HCT116 (cell line): ENCODE measurements at regions not wholly inside any gene's neighbourhood (a gene's known extent, or its start where the extent isn't known, plus 50 kb on each side); places are given as distances from the start of the nearest gene placed in this dataset.

Experiments
- ATAC-seq: fragments of 200-7000 bp; cut with Tn5 transposase; 2 replicates; pipeline ENCODE4 v1.9.1; 2020; ENCODE audit warnings: mild to moderate bottlenecking, moderate library complexity
- BruUV-seq: library from RNA; stranded (reverse); fragments of 400-500 nt; replicated peaks from 2 replicates; lab custom pipeline; 2021; lab: Mats Ljungman, UMichigan
- CTCF ChIA-PET: fragments of 300-600 bp; sonication (Branson Sonifier 250); formaldehyde crosslinking; loops from one replicate; lab custom pipeline; 2021; ENCODE audit warnings: antibody characterized with exemption; lab: Charles Lee
- POLR2A ChIA-PET: fragments of 300-600, 350-600 bp; sonication (Branson Sonifier 250); formaldehyde crosslinking; loops from one replicate; lab custom pipeline; 2021; ENCODE audit warnings: antibody characterized with exemption; lab: Charles Lee
- RAD21 ChIA-PET, 2 experiments: fragments of 300-600 bp; sonication (Branson Sonifier 250); formaldehyde crosslinking; loops; one replicate each; lab custom pipeline; 2023; ENCODE audit warnings: low total read pairs in 2 of 2; ENCODE audit not compliant: uncharacterized antibody in 2 of 2, unreplicated experiment in 2 of 2, low non-redundant PET in 1 of 2; lab: Charles Lee
- DNase-seq: peaks from one replicate; pipeline ENCODE4 v3.0.0-alpha.2; 2010; ENCODE audit warnings: low read depth, low spot score
- H2AFZ ChIP-seq: fragments of 200-600 bp; shearing (Covaris generic), sonication (generic); 2 replicates; pipeline ENCODE4 v1.6.1; 2017; ENCODE audit warnings: low read depth, mixed run types, mixed read lengths, antibody characterized with exemption, low read length; ENCODE audit not compliant: poor library complexity, severe bottlenecking
- H3K27ac ChIP-seq: 2 replicates; pipeline ENCODE4 v1.5.1; 2012; ENCODE audit warnings: low read depth, low read length
- H3K27me3 ChIP-seq: fragments of 200-600 bp; sonication (generic); 2 replicates; pipeline ENCODE4 v1.6.1; 2016; ENCODE audit warnings: mixed run types, low read length, mixed read lengths; ENCODE audit not compliant: insufficient read depth
- H3K36me3 ChIP-seq, 2 experiments: fragments of 200-500 bp in 1 of 2; fragments of 200-600 bp in 1 of 2; sonication (Bioruptor generic) in 1 of 2; sonication (generic) in 1 of 2; 2 replicates each; pipeline versions ENCODE4 v1.5.1 to v1.6.1; 2014 to 2016; ENCODE audit warnings: low read length in 2 of 2, inconsistent platforms in 1 of 2, mixed read lengths in 1 of 2, mixed run types in 1 of 2; ENCODE audit not compliant: insufficient read depth in 2 of 2, control insufficient read depth in 1 of 2
- H3K4me1 ChIP-seq, 2 experiments: fragments of 200-600 bp in 1 of 2; sonication (generic) in 1 of 2; 2 replicates each; pipeline versions ENCODE4 v1.5.1 to v1.6.1; 2012 to 2017; ENCODE audit warnings: low read length in 2 of 2, inconsistent platforms in 1 of 2, mild to moderate bottlenecking in 1 of 2, mixed read lengths in 1 of 2, mixed run types in 1 of 2, moderate library complexity in 1 of 2; ENCODE audit not compliant: insufficient read depth in 2 of 2, control insufficient read depth in 1 of 2
- H3K4me2 ChIP-seq: fragments of 200-600 bp; sonication (generic); 2 replicates; pipeline ENCODE4 v1.6.1; 2017; ENCODE audit warnings: mixed run types, low read length, mixed read lengths
- H3K4me3 ChIP-seq, 2 experiments: fragments of 200-600 bp in 1 of 2; sonication (generic) in 1 of 2; replicated peaks in 1 of 2; 2 replicates each; pipeline ENCODE4 v1.5.1; 2011 to 2016; ENCODE audit warnings: low read length in 2 of 2, control low read depth in 1 of 2, low read depth in 1 of 2, mild to moderate bottlenecking in 1 of 2, mixed read lengths in 1 of 2, mixed run types in 1 of 2
- H3K79me2 ChIP-seq: fragments of 200-600 bp; sonication (generic); 2 replicates; pipeline ENCODE4 v1.6.1; 2017; ENCODE audit warnings: mild to moderate bottlenecking, mixed run types, low read length, moderate library complexity, mixed read lengths; ENCODE audit not compliant: insufficient read depth
- H3K9ac ChIP-seq: fragments of 200-600 bp; sonication (generic); 2 replicates; pipeline ENCODE4 v1.6.1; 2016; ENCODE audit warnings: low read length, mixed read lengths
- H3K9me2 ChIP-seq: fragments of 200-600 bp; sonication (generic), shearing (Covaris generic); 2 replicates; pipeline ENCODE4 v1.6.1; 2017; ENCODE audit warnings: mixed run types, mild to moderate bottlenecking, moderate library complexity; ENCODE audit not compliant: insufficient read depth
- H3K9me3 ChIP-seq, 2 experiments: fragments of 200-500 bp in 1 of 2; fragments of 200-600 bp in 1 of 2; sonication (Bioruptor generic) in 1 of 2; sonication (generic) in 1 of 2; 2 replicates each; pipeline ENCODE4 v1.6.1; 2014 to 2017; ENCODE audit warnings: low read length in 2 of 2, mixed read lengths in 2 of 2, inconsistent platforms in 1 of 2, low read depth in 1 of 2, mild to moderate bottlenecking in 1 of 2, mixed run types in 1 of 2, moderate library complexity in 1 of 2; ENCODE audit not compliant: control insufficient read depth in 1 of 2, insufficient read depth in 1 of 2
- H4K20me1 ChIP-seq: fragments of 200-600 bp; sonication (generic), shearing (Covaris generic); 2 replicates; pipeline ENCODE4 v1.6.1; 2017; ENCODE audit warnings: mixed run types, mild to moderate bottlenecking, moderate library complexity; ENCODE audit not compliant: insufficient read depth
- EGR1 ChIP-seq: IDR thresholded peaks from 2 replicates; pipeline ENCODE4 v1.6.1; 2012; ENCODE audit warnings: low read depth
- EZH2 ChIP-seq: fragments of 200-600 bp; sonication (generic); IDR thresholded peaks from 2 replicates; pipeline ENCODE4 v1.6.1; 2017; ENCODE audit warnings: antibody characterized with exemption, mixed run types
- EZH2phosphoT487 ChIP-seq: fragments of 200-600 bp; IDR thresholded peaks from 2 replicates; pipeline ENCODE4 v1.6.1; 2018; ENCODE audit warnings: antibody characterized with exemption, borderline replicate concordance
- JUND ChIP-seq: IDR thresholded peaks from 2 replicates; pipeline ENCODE4 v1.6.1; 2012
- POLR2A ChIP-seq: IDR thresholded peaks from 2 replicates; pipeline ENCODE4 v1.7.0; 2011; ENCODE audit warnings: borderline replicate concordance; ENCODE audit not compliant: insufficient read depth, insufficient read length; ENCODE audit errors: extremely low read depth
- RAD21 ChIP-seq: IDR thresholded peaks from 2 replicates; pipeline ENCODE4 v1.6.1; 2012; ENCODE audit warnings: low read depth, mild to moderate bottlenecking
- SIN3A ChIP-seq: IDR thresholded peaks from 2 replicates; pipeline ENCODE4 v1.6.1; 2012; ENCODE audit warnings: low read depth
- SP1 ChIP-seq: IDR thresholded peaks from 2 replicates; pipeline ENCODE4 v1.6.1; 2012; ENCODE audit warnings: low read depth
- TCF7L2 ChIP-seq: IDR thresholded peaks from 2 replicates; pipeline ENCODE4 v1.7.0; 2011; ENCODE audit warnings: borderline replicate concordance, inconsistent platforms; ENCODE audit not compliant: insufficient read depth, insufficient read length; ENCODE audit errors: extremely low read depth
- YY1 ChIP-seq: IDR thresholded peaks from 2 replicates; pipeline ENCODE4 v1.6.1; 2011; ENCODE audit warnings: low read length, low read depth, moderate library complexity, mild to moderate bottlenecking; ENCODE audit not compliant: insufficient replicate concordance; ENCODE audit errors: extremely low read depth
- ZFX ChIP-seq: fragments of 450-650 bp; IDR thresholded peaks from 2 replicates; pipeline ENCODE4 v1.6.1; 2017
- ZNF274 ChIP-seq: fragments of 200-500 bp; sonication (Bioruptor generic); IDR thresholded peaks from 2 replicates; pipeline ENCODE4 v1.6.1; 2014; ENCODE audit warnings: mild to moderate bottlenecking, low read depth, low read length, inconsistent platforms
- intact Hi-C: fragments of 100-400 bp; cut with micrococcal nuclease; formaldehyde crosslinking; loops from 2 replicates; pipeline ENCODE4 v1.10.0; 2022
- TF ChIP-seq, protein P1 (sequence below), 3 experiments: fragments of 200-600 bp in 1 of 3; sonication (generic) in 1 of 3; IDR thresholded peaks in 2 of 3; conservative IDR thresholded peaks in 1 of 3; 2 replicates each; pipeline ENCODE4 v1.5.1; 2012 to 2017; ENCODE audit warnings: low read depth in 2 of 3, low read length in 2 of 3, antibody characterized with exemption in 1 of 3, borderline replicate concordance in 1 of 3, control low read depth in 1 of 3, mild to moderate bottlenecking in 1 of 3, mixed read lengths in 1 of 3, mixed run types in 1 of 3, moderate library complexity in 1 of 3; ENCODE audit not compliant: insufficient read depth in 1 of 3
- TF ChIP-seq, protein P2 (sequence below): IDR thresholded peaks from 2 replicates; pipeline ENCODE4 v1.6.1; 2012; ENCODE audit warnings: low read depth

DNA sequence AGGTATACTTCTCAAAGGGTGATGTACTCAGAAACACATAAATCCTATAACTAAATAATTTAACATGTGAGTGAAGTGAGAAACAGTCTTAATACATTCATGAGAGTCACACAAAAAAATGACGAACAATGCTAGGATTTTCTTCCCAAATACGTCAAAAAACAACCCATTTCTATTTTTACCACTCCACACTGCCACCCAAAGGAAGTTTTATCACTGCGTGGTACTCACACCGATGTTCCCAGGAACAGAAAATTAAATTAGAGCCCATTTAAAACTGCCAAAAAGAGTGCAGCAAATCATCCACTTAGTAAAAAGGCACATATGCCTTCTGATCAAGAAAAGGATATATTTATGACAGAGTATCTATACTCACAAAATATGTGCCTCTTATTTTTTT lies 710.9 kb upstream of the FAT3 start:
- Histone ChIP-seq H3K27me3 (no peaks in the 10 kb centered on the region), H2AFZ (no peak overlapping the region), H3K9ac (no peak overlapping the region), H3K4me1 (no peaks in the 10 kb centered on the region), H3K9me3 (peaks cover 7 to 12% of the 10 kb centered on the region in 2 experiments; a peak in 2 of 4 replicates), H3K36me3 (no peaks in the 10 kb centered on the region), H3K27ac (no peak overlapping the region), H3K4me2 (no peak overlapping the region), H3K4me3 (no peak overlapping the region), H3K9me2 (no peaks in the 10 kb centered on the region), H4K20me1 (no peaks in the 10 kb centered on the region), H3K79me2 (no peaks in the 10 kb centered on the region)
- CTCF ChIA-PET = no interaction called here
- TF ChIP-seq POLR2A (no peak), JUND (no peak), YY1 (no peak), SIN3A (no peak), SP1 (no peak), EZH2phosphoT487 (no peak), EGR1 (no peak), TCF7L2 (no peak), RAD21 (no peak)
- TF ChIP-seq, protein P1, sequence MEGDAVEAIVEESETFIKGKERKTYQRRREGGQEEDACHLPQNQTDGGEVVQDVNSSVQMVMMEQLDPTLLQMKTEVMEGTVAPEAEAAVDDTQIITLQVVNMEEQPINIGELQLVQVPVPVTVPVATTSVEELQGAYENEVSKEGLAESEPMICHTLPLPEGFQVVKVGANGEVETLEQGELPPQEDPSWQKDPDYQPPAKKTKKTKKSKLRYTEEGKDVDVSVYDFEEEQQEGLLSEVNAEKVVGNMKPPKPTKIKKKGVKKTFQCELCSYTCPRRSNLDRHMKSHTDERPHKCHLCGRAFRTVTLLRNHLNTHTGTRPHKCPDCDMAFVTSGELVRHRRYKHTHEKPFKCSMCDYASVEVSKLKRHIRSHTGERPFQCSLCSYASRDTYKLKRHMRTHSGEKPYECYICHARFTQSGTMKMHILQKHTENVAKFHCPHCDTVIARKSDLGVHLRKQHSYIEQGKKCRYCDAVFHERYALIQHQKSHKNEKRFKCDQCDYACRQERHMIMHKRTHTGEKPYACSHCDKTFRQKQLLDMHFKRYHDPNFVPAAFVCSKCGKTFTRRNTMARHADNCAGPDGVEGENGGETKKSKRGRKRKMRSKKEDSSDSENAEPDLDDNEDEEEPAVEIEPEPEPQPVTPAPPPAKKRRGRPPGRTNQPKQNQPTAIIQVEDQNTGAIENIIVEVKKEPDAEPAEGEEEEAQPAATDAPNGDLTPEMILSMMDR (IDR thresholded peaks at IDR 0.05 in 2 of 3, conservative IDR thresholded peaks at IDR 0.05 in 1 of 3; ENCODE audit: borderline replicate concordance in 1 of 3, insufficient read depth in 1 of 3, low read depth in 2 of 3, low read length in 2 of 3) = no peak
- POLR2A ChIA-PET = no interaction called here
- intact Hi-C loops = no loop called here
- ATAC-seq = no peak
- no peak for DNase-seq
- BruUV-seq = no TSS peak
- RAD21 ChIA-PET = no interaction called here

DNA sequence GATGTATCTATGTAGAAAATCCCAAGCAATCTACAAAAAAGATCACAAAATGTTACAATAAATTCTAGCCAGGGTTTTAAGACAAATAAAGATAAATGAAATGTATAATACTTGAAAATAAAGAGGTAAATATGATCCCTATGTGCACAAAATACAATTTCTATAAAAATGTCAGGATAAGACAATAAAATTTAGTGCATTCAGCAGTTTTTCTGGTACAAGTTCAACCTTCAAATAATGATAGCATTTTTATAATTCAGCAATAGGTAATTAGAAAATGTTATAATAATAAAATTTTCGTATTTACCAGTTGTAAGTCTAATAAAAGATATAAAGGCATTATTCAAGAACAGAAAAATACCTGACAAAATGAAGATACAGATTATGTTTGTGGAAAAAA lies 726.8 kb upstream of the FAT3 start:
- no peak overlapping the region for H3K4me2 ChIP-seq
- H3K9me3 ChIP-seq = peaks cover 5 to 12% of the 10 kb centered on the region in 2 experiments; a peak in 2 of 4 replicates
- H3K9me2 ChIP-seq = no peaks in the 10 kb centered on the region
- no peak for DNase-seq
- H4K20me1 ChIP-seq = no peaks in the 10 kb centered on the region
- no peak overlapping the region for H3K4me3 ChIP-seq
- ChIA-PET POLR2A (no interaction called here), CTCF (no interaction called here), RAD21 (no interaction called here)
- H2AFZ ChIP-seq = no peak overlapping the region
- intact Hi-C loops = no loop called here
- no peak overlapping the region for H3K27ac ChIP-seq
- no peak for ATAC-seq
- H3K79me2 ChIP-seq = no peaks in the 10 kb centered on the region
- H3K27me3 ChIP-seq = no peaks in the 10 kb centered on the region
- no peak overlapping the region for H3K9ac ChIP-seq
- no peaks in the 10 kb centered on the region for H3K36me3 ChIP-seq
- BruUV-seq = no TSS peak
- H3K4me1 ChIP-seq = no peaks in the 10 kb centered on the region
- no peak for TF ChIP-seq ZNF274
- TF ChIP-seq, protein P2, sequence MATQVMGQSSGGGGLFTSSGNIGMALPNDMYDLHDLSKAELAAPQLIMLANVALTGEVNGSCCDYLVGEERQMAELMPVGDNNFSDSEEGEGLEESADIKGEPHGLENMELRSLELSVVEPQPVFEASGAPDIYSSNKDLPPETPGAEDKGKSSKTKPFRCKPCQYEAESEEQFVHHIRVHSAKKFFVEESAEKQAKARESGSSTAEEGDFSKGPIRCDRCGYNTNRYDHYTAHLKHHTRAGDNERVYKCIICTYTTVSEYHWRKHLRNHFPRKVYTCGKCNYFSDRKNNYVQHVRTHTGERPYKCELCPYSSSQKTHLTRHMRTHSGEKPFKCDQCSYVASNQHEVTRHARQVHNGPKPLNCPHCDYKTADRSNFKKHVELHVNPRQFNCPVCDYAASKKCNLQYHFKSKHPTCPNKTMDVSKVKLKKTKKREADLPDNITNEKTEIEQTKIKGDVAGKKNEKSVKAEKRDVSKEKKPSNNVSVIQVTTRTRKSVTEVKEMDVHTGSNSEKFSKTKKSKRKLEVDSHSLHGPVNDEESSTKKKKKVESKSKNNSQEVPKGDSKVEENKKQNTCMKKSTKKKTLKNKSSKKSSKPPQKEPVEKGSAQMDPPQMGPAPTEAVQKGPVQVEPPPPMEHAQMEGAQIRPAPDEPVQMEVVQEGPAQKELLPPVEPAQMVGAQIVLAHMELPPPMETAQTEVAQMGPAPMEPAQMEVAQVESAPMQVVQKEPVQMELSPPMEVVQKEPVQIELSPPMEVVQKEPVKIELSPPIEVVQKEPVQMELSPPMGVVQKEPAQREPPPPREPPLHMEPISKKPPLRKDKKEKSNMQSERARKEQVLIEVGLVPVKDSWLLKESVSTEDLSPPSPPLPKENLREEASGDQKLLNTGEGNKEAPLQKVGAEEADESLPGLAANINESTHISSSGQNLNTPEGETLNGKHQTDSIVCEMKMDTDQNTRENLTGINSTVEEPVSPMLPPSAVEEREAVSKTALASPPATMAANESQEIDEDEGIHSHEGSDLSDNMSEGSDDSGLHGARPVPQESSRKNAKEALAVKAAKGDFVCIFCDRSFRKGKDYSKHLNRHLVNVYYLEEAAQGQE = no peak
- no peak for TF ChIP-seq EZH2phosphoT487
- TF ChIP-seq SIN3A = no peak
- no peak for TF ChIP-seq EGR1
- TF ChIP-seq, protein P1 (IDR thresholded peaks at IDR 0.05 in 2 of 3, conservative IDR thresholded peaks at IDR 0.05 in 1 of 3; ENCODE audit: borderline replicate concordance in 1 of 3, insufficient read depth in 1 of 3, low read depth in 2 of 3, low read length in 2 of 3) = no peak
- no peak for TF ChIP-seq EZH2
- TF ChIP-seq ZFX = no peak
- TF ChIP-seq SP1 = no peak
